Karpas-422 (cell line): ENCODE measurements at regions not wholly inside any gene's neighbourhood (a gene's known extent, or its start where the extent isn't known, plus 50 kb on each side); places are given as distances from the start of the nearest gene placed in this dataset.

Source experiments
- DNase-seq: peaks from one replicate; pipeline ENCODE4 v3.0.0-alpha.2; 2015
- H2AFZ ChIP-seq: fragments of 200-600 bp; sonication (generic); 2 replicates; pipeline ENCODE4 v1.6.1; 2014; ENCODE audit warnings: antibody characterized with exemption, low read length, mixed read lengths
- H3K27ac ChIP-seq: fragments of 200-600 bp; sonication (generic); 2 replicates; pipeline ENCODE4 v1.5.1; 2014; ENCODE audit warnings: mild to moderate bottlenecking, low read length, moderate library complexity
- H3K27me3 ChIP-seq: fragments of 200-600 bp; sonication (generic); 2 replicates; pipeline ENCODE4 v1.6.1; 2014; ENCODE audit warnings: low read length, mixed read lengths
- H3K36me3 ChIP-seq: fragments of 200-600 bp; sonication (generic); 2 replicates; pipeline ENCODE4 v1.6.1; 2014; ENCODE audit warnings: low read length, mixed read lengths; ENCODE audit not compliant: insufficient read depth
- H3K4me1 ChIP-seq: fragments of 200-600 bp; sonication (generic); 2 replicates; pipeline ENCODE4 v1.6.1; 2014; ENCODE audit warnings: mild to moderate bottlenecking, low read length, mixed read lengths
- H3K4me2 ChIP-seq: fragments of 200-600 bp; sonication (generic); 2 replicates; pipeline ENCODE4 v1.6.1; 2014; ENCODE audit warnings: low read length, low read depth, mild to moderate bottlenecking; ENCODE audit not compliant: poor library complexity, severe bottlenecking
- H3K4me3 ChIP-seq: fragments of 200-600 bp; sonication (generic); 2 replicates; pipeline ENCODE4 v1.5.1; 2014; ENCODE audit warnings: mild to moderate bottlenecking, antibody characterized with exemption, low read length, mixed read lengths
- H3K79me2 ChIP-seq: fragments of 200-600 bp; sonication (generic); 2 replicates; pipeline ENCODE4 v1.6.1; 2014; ENCODE audit warnings: mild to moderate bottlenecking, low read length, mixed read lengths
- H3K9ac ChIP-seq: fragments of 200-600 bp; sonication (generic); 2 replicates; pipeline ENCODE4 v1.6.0; 2014; ENCODE audit warnings: low read length
- H3K9me2 ChIP-seq: fragments of 200-600 bp; sonication (generic), shearing (Covaris generic); replicated peaks from 2 replicates; pipeline ENCODE4 v1.6.0; 2014; ENCODE audit warnings: mild to moderate bottlenecking, low read length, moderate library complexity; ENCODE audit not compliant: insufficient read depth
- H3K9me3 ChIP-seq: fragments of 300-700, 200-600 bp; sonication (generic); 2 replicates; pipeline ENCODE4 v1.6.1; 2014; ENCODE audit warnings: low read length, mixed read lengths
- H4K20me1 ChIP-seq: fragments of 200-600 bp; sonication (generic); 2 replicates; pipeline ENCODE4 v1.6.1; 2014; ENCODE audit warnings: mild to moderate bottlenecking, antibody characterized with exemption, low read length, low read depth; ENCODE audit not compliant: insufficient read depth

GRCh38 chr2:216571178-216571908 lies 61.9 kb upstream of the IGFBP2 start:
- no peak overlapping the region for H3K4me3 ChIP-seq
- H3K9me2 ChIP-seq: no peaks in the 10 kb centered on the region
- H3K9ac ChIP-seq: no peak overlapping the region
- H3K27me3 ChIP-seq: no peaks in the 10 kb centered on the region
- no peak overlapping the region for H3K27ac ChIP-seq
- H3K9me3 ChIP-seq: peaks cover 5% of the 10 kb centered on the region; the same call in 1 of the 2 replicates
- H3K79me2 ChIP-seq: no peaks in the 10 kb centered on the region
- DNase-seq: no peak
- no peaks in the 10 kb centered on the region for H3K4me1 ChIP-seq
- no peaks in the 10 kb centered on the region for H3K36me3 ChIP-seq
- H3K4me2 ChIP-seq: no peak overlapping the region
- H2AFZ ChIP-seq: no peak overlapping the region
- H4K20me1 ChIP-seq: no peaks in the 10 kb centered on the region

- H3K36me3 ChIP-seq: no peaks in the 10 kb centered on the region
- no peaks in the 10 kb centered on the region for H3K27me3 ChIP-seq
- no peak overlapping the region for H3K27ac ChIP-seq
- no peak overlapping the region for H2AFZ ChIP-seq
- peaks cover 5% of the 10 kb centered on the region; the same call in 1 of the 2 replicates for H3K9me3 ChIP-seq
- no peaks in the 10 kb centered on the region for H4K20me1 ChIP-seq
- DNase-seq: no peak
- H3K79me2 ChIP-seq: no peaks in the 10 kb centered on the region
- H3K9me2 ChIP-seq: no peaks in the 10 kb centered on the region
- H3K9ac ChIP-seq: no peak overlapping the region
- no peak overlapping the region for H3K4me2 ChIP-seq
- no peaks in the 10 kb centered on the region for H3K4me1 ChIP-seq
- no peak overlapping the region for H3K4me3 ChIP-seq
Measured at GRCh38 chr2:216571909-216572513, 61.2 kb upstream of the IGFBP2 start.

- no peaks in the 10 kb centered on the region for H3K79me2 ChIP-seq
- H3K9ac ChIP-seq: no peak overlapping the region
- H3K27ac ChIP-seq: no peak overlapping the region
- no peaks in the 10 kb centered on the region for H3K27me3 ChIP-seq
- no peak overlapping the region for H3K4me3 ChIP-seq
- DNase-seq: no peak
- H2AFZ ChIP-seq: no peak overlapping the region
- H4K20me1 ChIP-seq: no peaks in the 10 kb centered on the region
- H3K4me1 ChIP-seq: no peaks in the 10 kb centered on the region
- H3K36me3 ChIP-seq: no peaks in the 10 kb centered on the region
- no peaks in the 10 kb centered on the region for H3K9me2 ChIP-seq
- no peak overlapping the region for H3K4me2 ChIP-seq
- H3K9me3 ChIP-seq: peaks cover 5% of the 10 kb centered on the region; the same call in 1 of the 2 replicates
Measured at GRCh38 chr2:216572582-216573578, 60.3 kb upstream of the IGFBP2 start.

- peaks cover 5% of the 10 kb centered on the region; the same call in 1 of the 2 replicates for H3K9me3 ChIP-seq
- DNase-seq: no peak
- H3K36me3 ChIP-seq: no peaks in the 10 kb centered on the region
- H3K9me2 ChIP-seq: no peaks in the 10 kb centered on the region
- no peaks in the 10 kb centered on the region for H3K4me1 ChIP-seq
- H4K20me1 ChIP-seq: no peaks in the 10 kb centered on the region
- no peak overlapping the region for H2AFZ ChIP-seq
- no peaks in the 10 kb centered on the region for H3K79me2 ChIP-seq
- no peak overlapping the region for H3K4me2 ChIP-seq
- H3K27ac ChIP-seq: no peak overlapping the region
- no peak overlapping the region for H3K9ac ChIP-seq
- no peak overlapping the region for H3K4me3 ChIP-seq
- H3K27me3 ChIP-seq: no peaks in the 10 kb centered on the region
Measured at GRCh38 chr2:216574046-216574445, 59.2 kb upstream of the IGFBP2 start.

GRCh38 chr2:216574586-216574985 lies 58.6 kb upstream of the IGFBP2 start:
- H3K9me3 ChIP-seq: peaks cover 5% of the 10 kb centered on the region; the same call in 1 of the 2 replicates
- H2AFZ ChIP-seq: no peak overlapping the region
- no peaks in the 10 kb centered on the region for H4K20me1 ChIP-seq
- H3K4me2 ChIP-seq: no peak overlapping the region
- no peak for DNase-seq
- H3K36me3 ChIP-seq: no peaks in the 10 kb centered on the region
- H3K4me3 ChIP-seq: no peak overlapping the region
- H3K9me2 ChIP-seq: no peaks in the 10 kb centered on the region
- H3K27ac ChIP-seq: no peak overlapping the region
- H3K27me3 ChIP-seq: no peaks in the 10 kb centered on the region
- H3K4me1 ChIP-seq: no peaks in the 10 kb centered on the region
- no peak overlapping the region for H3K9ac ChIP-seq
- no peaks in the 10 kb centered on the region for H3K79me2 ChIP-seq

- Histone ChIP-seq H3K79me2 (no peaks in the 10 kb centered on the region), H3K4me3 (no peak overlapping the region), H3K9ac (no peak overlapping the region), H3K36me3 (no peaks in the 10 kb centered on the region), H3K4me2 (no peak overlapping the region), H3K27me3 (no peaks in the 10 kb centered on the region), H3K9me3 (peaks cover 5% of the 10 kb centered on the region; the same call in 1 of the 2 replicates), H3K9me2 (no peaks in the 10 kb centered on the region), H4K20me1 (no peaks in the 10 kb centered on the region), H3K27ac (no peak overlapping the region), H2AFZ (no peak overlapping the region), H3K4me1 (no peaks in the 10 kb centered on the region)
- no peak for DNase-seq
Measured at GRCh38 chr2:216575465-216575864, 57.8 kb upstream of the IGFBP2 start.

- no peaks in the 10 kb centered on the region for H3K36me3 ChIP-seq
- H3K4me1 ChIP-seq: no peaks in the 10 kb centered on the region
- H3K4me2 ChIP-seq: no peak overlapping the region
- no peak overlapping the region for H2AFZ ChIP-seq
- no peaks in the 10 kb centered on the region for H3K79me2 ChIP-seq
- H3K9me3 ChIP-seq: peaks cover under 1% of the 10 kb centered on the region; the same call in 1 of the 2 replicates
- H4K20me1 ChIP-seq: no peaks in the 10 kb centered on the region
- H3K4me3 ChIP-seq: no peak overlapping the region
- H3K9me2 ChIP-seq: no peaks in the 10 kb centered on the region
- DNase-seq: no peak
- no peak overlapping the region for H3K27ac ChIP-seq
- H3K27me3 ChIP-seq: no peaks in the 10 kb centered on the region
- H3K9ac ChIP-seq: no peak overlapping the region
Measured at GRCh38 chr2:216576616-216577015, 56.6 kb upstream of the IGFBP2 start.

GRCh38 chr2:216578325-216578724 lies 54.9 kb upstream of the IGFBP2 start:
- no peaks in the 10 kb centered on the region for H4K20me1 ChIP-seq
- H3K9me2 ChIP-seq: no peaks in the 10 kb centered on the region
- no peaks in the 10 kb centered on the region for H3K79me2 ChIP-seq
- H3K27me3 ChIP-seq: no peaks in the 10 kb centered on the region
- H3K4me1 ChIP-seq: no peaks in the 10 kb centered on the region
- DNase-seq: no peak
- H3K4me3 ChIP-seq: no peak overlapping the region
- no peak overlapping the region for H3K9ac ChIP-seq
- H3K4me2 ChIP-seq: no peak overlapping the region
- no peaks in the 10 kb centered on the region for H3K9me3 ChIP-seq
- no peak overlapping the region for H3K27ac ChIP-seq
- no peaks in the 10 kb centered on the region for H3K36me3 ChIP-seq
- H2AFZ ChIP-seq: no peak overlapping the region
